ENCODE measurements at regions not wholly inside any gene's neighbourhood (a gene's known extent, or its start where the extent isn't known, plus 50 kb on each side); places are given as distances from the start of the nearest gene placed in this dataset.
A peak's percentile ranks its signal among the peaks of the same experiment; 100 is the strongest.

GRCh38 chr1:147084273-147085096, 87.8 kb downstream of the PRKAB2 start (continued):
- TF ChIP-seq THRB (CRISPR knock-in tag; conservative IDR thresholded peaks at IDR 0.05) (peak; percentile 100), NUFIP1 (IDR thresholded peaks at IDR 0.05; ENCODE audit: partially characterized antibody) (peak; percentile 90), TEAD2 (tag; IDR thresholded peaks at IDR 0.05) (no peak), THRA (IDR thresholded peaks at IDR 0.05) (no peak), ZNF253 (CRISPR knock-in tag; conservative IDR thresholded peaks at IDR 0.05) (peak; percentile 86; the same call in 1 of the 2 replicates), CSDE1 (IDR thresholded peaks at IDR 0.05) (peak in 1 of 2 experiments; percentile 95; a peak in 2 of 4 replicates), ZNF586 (CRISPR knock-in tag; conservative IDR thresholded peaks at IDR 0.05) (peak; percentile 81; the same call in 1 of the 2 replicates), ZBTB17 (CRISPR knock-in tag; IDR thresholded peaks at IDR 0.05) (peak; percentile 89), CHAMP1 (IDR thresholded peaks at IDR 0.05) (no peak), HNRNPLL (IDR thresholded peaks at IDR 0.05; ENCODE audit: low read depth, low read length, poor library complexity, severe bottlenecking) (no peak), STAT6 (CRISPR knock-in tag; IDR thresholded peaks at IDR 0.05) (peak; percentile 41; the same call in 1 of the 2 replicates), ZNF592 (IDR thresholded peaks at IDR 0.05) (no peak)

Data from K562 (cell line).